Loucy (cell line): ENCODE measurements at regions not wholly inside any gene's neighbourhood (a gene's known extent, or its start where the extent isn't known, plus 50 kb on each side); places are given as distances from the start of the nearest gene placed in this dataset.

ENCODE experiments used
- H2AFZ ChIP-seq: fragments of 200-600 bp; sonication (generic); 2 replicates; pipeline ENCODE4 v1.6.0; 2016; ENCODE audit warnings: antibody characterized with exemption, mild to moderate bottlenecking, low read length, moderate library complexity
- H3F3A ChIP-seq: fragments of 200-600 bp; 2 replicates; pipeline ENCODE4 v1.6.0; 2016; ENCODE audit warnings: antibody characterized with exemption, low read depth, mild to moderate bottlenecking
- H3K27me3 ChIP-seq: fragments of 200-600 bp; sonication (generic); 2 replicates; pipeline ENCODE4 v1.6.1; 2014; ENCODE audit warnings: low read length, mild to moderate bottlenecking; ENCODE audit not compliant: insufficient read depth, poor library complexity, severe bottlenecking
- H3K36me3 ChIP-seq: fragments of 200-600 bp; sonication (generic); 2 replicates; pipeline ENCODE4 v1.6.1; 2016; ENCODE audit warnings: low read length; ENCODE audit not compliant: insufficient read depth
- H3K4me1 ChIP-seq: fragments of 200-600 bp; sonication (generic); 2 replicates; pipeline ENCODE4 v1.5.1; 2014; ENCODE audit warnings: low read length, mild to moderate bottlenecking; ENCODE audit not compliant: insufficient read depth, poor library complexity, severe bottlenecking
- H3K4me2 ChIP-seq: fragments of 200-600 bp; sonication (generic); 2 replicates; pipeline ENCODE4 v1.6.0; 2014; ENCODE audit warnings: antibody characterized with exemption, low read length, low read depth, mild to moderate bottlenecking; ENCODE audit not compliant: poor library complexity, severe bottlenecking
- H3K4me3 ChIP-seq: fragments of 200-600 bp; sonication (generic); 2 replicates; pipeline ENCODE4 v1.5.1; 2014; ENCODE audit warnings: low read length, mild to moderate bottlenecking, mixed read lengths; ENCODE audit not compliant: poor library complexity, severe bottlenecking
- H3K79me2 ChIP-seq: fragments of 200-600 bp; sonication (generic); 2 replicates; pipeline ENCODE4 v1.6.1; 2014; ENCODE audit warnings: low read length; ENCODE audit not compliant: insufficient read depth
- H3K9ac ChIP-seq: fragments of 200-600 bp; sonication (generic); 2 replicates; pipeline ENCODE4 v1.6.0; 2014; ENCODE audit warnings: mild to moderate bottlenecking, low read depth, low read length, moderate library complexity; ENCODE audit not compliant: poor library complexity, severe bottlenecking
- H3K9me2 ChIP-seq: fragments of 200-600 bp; sonication (generic); replicated peaks from 2 replicates; pipeline ENCODE4 v1.6.1; 2016; ENCODE audit warnings: low read depth, low read length, mixed read lengths
- H3K9me3 ChIP-seq: fragments of 200-600 bp; sonication (generic); 2 replicates; pipeline ENCODE4 v1.6.1; 2014; ENCODE audit warnings: mild to moderate bottlenecking, antibody characterized with exemption, low read length, low read depth; ENCODE audit not compliant: insufficient read depth
- H4K20me1 ChIP-seq: fragments of 200-600 bp; sonication (generic); 2 replicates; pipeline ENCODE4 v1.6.0; 2014; ENCODE audit warnings: antibody characterized with exemption, low read length, mild to moderate bottlenecking; ENCODE audit not compliant: insufficient read depth, poor library complexity, severe bottlenecking
- EZH2phosphoT487 ChIP-seq: fragments of 200-600 bp; IDR thresholded peaks from 2 replicates; pipeline ENCODE4 v1.6.1; 2018; ENCODE audit warnings: antibody characterized with exemption, mild to moderate bottlenecking, moderate library complexity, borderline replicate concordance
- TF ChIP-seq, protein P1 (sequence below): fragments of 200-600 bp; sonication (generic); conservative IDR thresholded peaks from 2 replicates; pipeline ENCODE4 v1.5.1; 2014; ENCODE audit warnings: mild to moderate bottlenecking, antibody characterized with exemption, low read length

DNA sequence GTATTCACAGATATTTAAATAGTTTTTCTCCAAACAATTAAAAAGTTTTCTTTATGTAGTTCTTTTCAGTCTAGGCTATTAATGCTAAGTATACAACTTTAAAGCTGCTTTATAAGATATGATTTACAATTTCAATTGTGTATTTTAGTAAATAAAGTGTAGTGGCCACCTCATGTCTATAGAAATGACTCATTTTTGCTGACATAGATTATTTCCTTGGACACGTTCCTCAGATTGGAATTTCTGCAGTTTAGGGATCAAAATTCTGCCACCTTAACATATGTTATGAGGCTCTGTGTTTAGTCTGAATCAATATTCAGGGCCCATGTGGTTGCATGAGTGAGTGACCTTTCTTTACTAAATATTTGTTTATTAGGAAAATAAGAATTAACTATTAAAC lies 750.2 kb downstream of the IRX1 start:
- no peaks in the 10 kb centered on the region for H4K20me1 ChIP-seq
- H3K36me3 ChIP-seq, result no peaks in the 10 kb centered on the region
- H3F3A ChIP-seq, result no peaks in the 10 kb centered on the region
- TF ChIP-seq, protein P1, sequence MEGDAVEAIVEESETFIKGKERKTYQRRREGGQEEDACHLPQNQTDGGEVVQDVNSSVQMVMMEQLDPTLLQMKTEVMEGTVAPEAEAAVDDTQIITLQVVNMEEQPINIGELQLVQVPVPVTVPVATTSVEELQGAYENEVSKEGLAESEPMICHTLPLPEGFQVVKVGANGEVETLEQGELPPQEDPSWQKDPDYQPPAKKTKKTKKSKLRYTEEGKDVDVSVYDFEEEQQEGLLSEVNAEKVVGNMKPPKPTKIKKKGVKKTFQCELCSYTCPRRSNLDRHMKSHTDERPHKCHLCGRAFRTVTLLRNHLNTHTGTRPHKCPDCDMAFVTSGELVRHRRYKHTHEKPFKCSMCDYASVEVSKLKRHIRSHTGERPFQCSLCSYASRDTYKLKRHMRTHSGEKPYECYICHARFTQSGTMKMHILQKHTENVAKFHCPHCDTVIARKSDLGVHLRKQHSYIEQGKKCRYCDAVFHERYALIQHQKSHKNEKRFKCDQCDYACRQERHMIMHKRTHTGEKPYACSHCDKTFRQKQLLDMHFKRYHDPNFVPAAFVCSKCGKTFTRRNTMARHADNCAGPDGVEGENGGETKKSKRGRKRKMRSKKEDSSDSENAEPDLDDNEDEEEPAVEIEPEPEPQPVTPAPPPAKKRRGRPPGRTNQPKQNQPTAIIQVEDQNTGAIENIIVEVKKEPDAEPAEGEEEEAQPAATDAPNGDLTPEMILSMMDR, result no peak
- no peak for TF ChIP-seq EZH2phosphoT487
- H2AFZ ChIP-seq, result no peak overlapping the region
- no peak overlapping the region for H3K9ac ChIP-seq
- no peaks in the 10 kb centered on the region for H3K27me3 ChIP-seq
- no peaks in the 10 kb centered on the region for H3K9me2 ChIP-seq
- H3K79me2 ChIP-seq, result no peaks in the 10 kb centered on the region
- H3K4me3 ChIP-seq, result no peak overlapping the region
- no peak overlapping the region for H3K4me2 ChIP-seq
- no peaks in the 10 kb centered on the region for H3K4me1 ChIP-seq
- no peaks in the 10 kb centered on the region for H3K9me3 ChIP-seq

DNA sequence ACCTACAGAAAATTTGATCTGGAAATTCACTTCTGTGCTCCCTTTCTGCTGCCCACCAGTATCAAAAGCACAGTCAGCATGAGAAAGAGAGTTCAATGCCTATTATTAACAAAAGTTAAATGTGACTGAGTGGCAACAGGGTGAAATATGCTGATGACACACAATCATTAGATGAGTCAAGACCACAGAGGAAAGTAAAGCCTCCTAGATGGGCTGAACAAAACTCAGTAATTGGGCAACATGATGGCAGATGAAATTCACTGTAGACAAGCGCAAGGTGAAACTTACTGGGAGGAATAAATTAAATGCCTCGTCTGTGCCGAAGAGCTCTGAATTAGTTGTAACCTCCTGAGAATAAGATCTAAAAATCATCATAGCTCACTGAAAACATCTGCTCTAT lies 752.8 kb downstream of the IRX1 start:
- Histone ChIP-seq H3K4me2 (no peak overlapping the region), H3K4me3 (no peak overlapping the region), H3K27me3 (no peaks in the 10 kb centered on the region), H3K9me2 (no peaks in the 10 kb centered on the region), H2AFZ (no peak overlapping the region), H4K20me1 (no peaks in the 10 kb centered on the region), H3K4me1 (no peaks in the 10 kb centered on the region), H3K79me2 (no peaks in the 10 kb centered on the region), H3F3A (no peaks in the 10 kb centered on the region), H3K36me3 (no peaks in the 10 kb centered on the region), H3K9me3 (no peaks in the 10 kb centered on the region), H3K9ac (no peak overlapping the region)
- TF ChIP-seq, protein P1, result no peak
- no peak for TF ChIP-seq EZH2phosphoT487

DNA sequence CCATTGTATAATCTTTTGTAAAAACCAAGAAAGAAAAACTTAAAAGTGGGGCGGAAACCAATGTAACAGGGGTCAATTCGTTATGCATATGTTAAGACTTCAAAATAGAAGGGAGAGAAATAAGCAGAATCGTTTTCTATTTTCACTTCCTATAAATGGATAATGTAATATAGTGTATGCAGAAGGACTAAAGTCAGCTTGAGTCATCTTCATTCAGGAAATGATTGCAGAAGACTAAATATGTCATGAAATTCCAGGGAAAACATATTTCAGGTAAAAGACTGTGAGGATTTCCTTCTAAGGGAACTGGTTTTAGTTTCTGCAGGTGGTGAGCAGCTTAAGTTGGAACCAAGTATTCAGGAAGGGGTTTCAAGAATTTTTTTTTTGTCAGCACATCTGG lies 753.3 kb downstream of the IRX1 start:
- H3K9me3 ChIP-seq, result no peaks in the 10 kb centered on the region
- no peaks in the 10 kb centered on the region for H3F3A ChIP-seq
- no peaks in the 10 kb centered on the region for H4K20me1 ChIP-seq
- no peaks in the 10 kb centered on the region for H3K27me3 ChIP-seq
- H3K4me2 ChIP-seq, result no peak overlapping the region
- H3K36me3 ChIP-seq, result no peaks in the 10 kb centered on the region
- no peaks in the 10 kb centered on the region for H3K4me1 ChIP-seq
- H3K9me2 ChIP-seq, result no peaks in the 10 kb centered on the region
- H2AFZ ChIP-seq, result no peak overlapping the region
- TF ChIP-seq EZH2phosphoT487, result no peak
- TF ChIP-seq, protein P1, result no peak
- no peak overlapping the region for H3K4me3 ChIP-seq
- no peaks in the 10 kb centered on the region for H3K79me2 ChIP-seq
- H3K9ac ChIP-seq, result no peak overlapping the region
